Sigmoid colon (tissue), 4 donors: ENCODE measurements at regions not wholly inside any gene's neighbourhood (a gene's known extent, or its start where the extent isn't known, plus 50 kb on each side); places are given as distances from the start of the nearest gene placed in this dataset.

ENCODE experiments used
- EP300 ChIP-seq, 4 donors: sonication (generic); formaldehyde crosslinking; IDR thresholded peaks; one replicate each; pipeline ENCODE4 v1.6.1; 2017; ENCODE audit warnings: antibody characterized with exemption in 4 of 4
- POLR2A ChIP-seq, 2 donors: fragments of 450-650 bp; IDR thresholded peaks; one replicate each; pipeline ENCODE4 v1.6.1; 2016; ENCODE audit warnings: antibody characterized with exemption in 2 of 2, mild to moderate bottlenecking in 2 of 2, moderate library complexity in 2 of 2
- POLR2AphosphoS5 ChIP-seq, 4 donors: sonication (generic); formaldehyde crosslinking; IDR thresholded peaks; one replicate each; pipeline ENCODE4 v1.6.1; 2017; ENCODE audit warnings: antibody characterized with exemption in 4 of 4
- TF ChIP-seq, protein P1 (sequence below), 4 experiments: fragments of 450-650 bp in 3 of 4; fragments of 200-600 bp in 1 of 4; IDR thresholded peaks; one replicate each; pipeline ENCODE4 v1.5.1; 2016 to 2019; ENCODE audit warnings: antibody characterized with exemption in 4 of 4, mild to moderate bottlenecking in 3 of 4, moderate library complexity in 2 of 4

DNA sequence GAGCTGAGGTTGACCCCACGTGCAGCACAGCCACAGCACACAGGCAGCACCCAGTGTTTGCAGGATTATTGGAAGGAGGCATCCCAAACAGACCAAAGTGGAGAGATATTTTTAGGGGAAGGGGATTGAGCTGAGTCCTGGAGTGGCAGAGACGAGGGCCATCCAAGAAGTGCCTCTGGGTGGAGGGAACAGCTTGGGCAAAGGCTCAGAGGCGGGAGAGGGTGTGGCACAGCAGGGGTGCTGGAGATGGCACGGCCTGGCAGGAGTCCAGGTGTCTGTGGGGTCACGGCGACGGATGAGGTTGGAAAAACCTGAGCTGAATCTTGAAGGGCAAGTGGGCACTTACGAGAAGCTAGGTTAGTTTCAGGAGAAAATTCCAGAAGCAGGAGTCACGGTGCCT, 60.6 kb downstream of the INHBB start:
- TF ChIP-seq, protein P1, sequence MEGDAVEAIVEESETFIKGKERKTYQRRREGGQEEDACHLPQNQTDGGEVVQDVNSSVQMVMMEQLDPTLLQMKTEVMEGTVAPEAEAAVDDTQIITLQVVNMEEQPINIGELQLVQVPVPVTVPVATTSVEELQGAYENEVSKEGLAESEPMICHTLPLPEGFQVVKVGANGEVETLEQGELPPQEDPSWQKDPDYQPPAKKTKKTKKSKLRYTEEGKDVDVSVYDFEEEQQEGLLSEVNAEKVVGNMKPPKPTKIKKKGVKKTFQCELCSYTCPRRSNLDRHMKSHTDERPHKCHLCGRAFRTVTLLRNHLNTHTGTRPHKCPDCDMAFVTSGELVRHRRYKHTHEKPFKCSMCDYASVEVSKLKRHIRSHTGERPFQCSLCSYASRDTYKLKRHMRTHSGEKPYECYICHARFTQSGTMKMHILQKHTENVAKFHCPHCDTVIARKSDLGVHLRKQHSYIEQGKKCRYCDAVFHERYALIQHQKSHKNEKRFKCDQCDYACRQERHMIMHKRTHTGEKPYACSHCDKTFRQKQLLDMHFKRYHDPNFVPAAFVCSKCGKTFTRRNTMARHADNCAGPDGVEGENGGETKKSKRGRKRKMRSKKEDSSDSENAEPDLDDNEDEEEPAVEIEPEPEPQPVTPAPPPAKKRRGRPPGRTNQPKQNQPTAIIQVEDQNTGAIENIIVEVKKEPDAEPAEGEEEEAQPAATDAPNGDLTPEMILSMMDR (IDR thresholded peaks at IDR 0.05): no peak
- TF ChIP-seq EP300 (IDR thresholded peaks at IDR 0.05) (no peak), POLR2AphosphoS5 (IDR thresholded peaks at IDR 0.05) (no peak), POLR2A (IDR thresholded peaks at IDR 0.05) (no peak)
